GM12892 (cell line): ENCODE measurements at regions not wholly inside any gene's neighbourhood (a gene's known extent, or its start where the extent isn't known, plus 50 kb on each side); places are given as distances from the start of the nearest gene placed in this dataset.

ENCODE experiments used
- POLR2A ChIP-seq: IDR thresholded peaks from 2 replicates; pipeline ENCODE4 v1.6.1; 2011; ENCODE audit warnings: low read depth, low read length, control low read depth
- POLR2AphosphoS5 ChIP-seq: IDR thresholded peaks from 2 replicates; pipeline ENCODE4 v1.6.1; 2011; ENCODE audit warnings: low read depth, low read length, control low read depth
- TAF1 ChIP-seq: IDR thresholded peaks from 2 replicates; pipeline ENCODE4 v1.6.1; 2011; ENCODE audit warnings: low read depth, mild to moderate bottlenecking, control low read depth, low read length, borderline replicate concordance

DNA sequence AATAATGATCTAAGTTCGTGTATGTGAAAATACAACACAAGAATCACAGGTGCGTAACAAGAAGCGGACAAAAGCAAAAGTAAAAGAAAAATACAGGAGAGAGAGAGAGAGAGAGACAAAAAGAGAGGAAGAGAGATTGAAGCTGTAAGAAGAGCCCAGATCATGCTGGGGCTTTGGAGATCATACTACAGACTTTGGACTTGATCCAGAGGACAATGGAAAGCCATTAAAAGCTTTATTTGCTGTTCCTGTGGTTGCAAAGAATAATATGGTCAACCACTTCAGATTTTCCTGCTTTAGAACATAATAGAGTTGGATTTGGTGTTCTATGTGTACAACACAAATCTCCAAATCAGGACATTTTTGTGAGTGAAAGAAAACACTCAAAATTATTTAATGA lies 561.4 kb downstream of the CAAP1 start:
- TF ChIP-seq POLR2AphosphoS5 (no peak), POLR2A (no peak), TAF1 (no peak)
